HG03521 (cell line): ENCODE measurements at regions not wholly inside any gene's neighbourhood (a gene's known extent, or its start where the extent isn't known, plus 50 kb on each side); places are given as distances from the start of the nearest gene placed in this dataset.
"Not testable (repeated sequence)": the region's sequence is repeated elsewhere in the genome, so short reads cannot be mapped to it uniquely, and the experiment has no call there.

Experiments
- ATAC-seq: cut with Tn5 transposase; IDR thresholded peaks from one replicate; pipeline ENCODE4 v1.9.1; 2021; ENCODE audit warnings: mild to moderate bottlenecking, moderate library complexity; ENCODE audit not compliant: unreplicated experiment

GRCh38 chr14:66242001-66242400 lies 244.2 kb upstream of the CCDC196 start:
- ATAC-seq = no peak

GRCh38 chr14:66244834-66245233 lies 241.3 kb upstream of the CCDC196 start:
- ATAC-seq = no peak

GRCh38 chr14:66247662-66248193 lies 238.4 kb upstream of the CCDC196 start:
- ATAC-seq = no peak

GRCh38 chr14:66248256-66248655 lies 237.9 kb upstream of the CCDC196 start:
- no peak for ATAC-seq

GRCh38 chr14:66249544-66249943 lies 236.6 kb upstream of the CCDC196 start:
- ATAC-seq = no peak

- no peak for ATAC-seq
Measured at GRCh38 chr14:66254038-66254437, 232.1 kb upstream of the CCDC196 start.

- no peak for ATAC-seq
Measured at GRCh38 chr14:66268802-66269334, 217.3 kb upstream of the CCDC196 start.

GRCh38 chr14:66272221-66272620 lies 213.9 kb upstream of the CCDC196 start:
- ATAC-seq = no peak

- no peak for ATAC-seq
Measured at GRCh38 chr14:66273261-66273832, 212.8 kb upstream of the CCDC196 start.

- ATAC-seq = not testable (repeated sequence)
Measured at GRCh38 chr14:66278418-66278817, 207.8 kb upstream of the CCDC196 start.

- no peak for ATAC-seq
Measured at GRCh38 chr14:66281036-66281776, 205.0 kb upstream of the CCDC196 start.

- ATAC-seq = no peak
Measured at GRCh38 chr14:66284346-66284745, 201.8 kb upstream of the CCDC196 start.

GRCh38 chr14:66288511-66288910 lies 197.7 kb upstream of the CCDC196 start:
- ATAC-seq = no peak

GRCh38 chr14:66291756-66292155 lies 194.4 kb upstream of the CCDC196 start:
- no peak for ATAC-seq

GRCh38 chr14:66293533-66294105 lies 192.6 kb upstream of the CCDC196 start:
- ATAC-seq = no peak

- no peak for ATAC-seq
Measured at GRCh38 chr14:66295386-66295785, 190.8 kb upstream of the CCDC196 start.

- ATAC-seq = no peak
Measured at GRCh38 chr14:66300886-66301285, 185.3 kb upstream of the CCDC196 start.

- ATAC-seq = no peak
Measured at GRCh38 chr14:66306101-66306500, 180.1 kb upstream of the CCDC196 start.

GRCh38 chr14:66311058-66311457 lies 175.1 kb upstream of the CCDC196 start:
- no peak for ATAC-seq

GRCh38 chr14:66311990-66312389 lies 174.2 kb upstream of the CCDC196 start:
- no peak for ATAC-seq

GRCh38 chr14:66312451-66312850 lies 173.7 kb upstream of the CCDC196 start:
- no peak for ATAC-seq

GRCh38 chr14:66315098-66315497 lies 171.1 kb upstream of the CCDC196 start:
- no peak for ATAC-seq
